ENCODE measurements at regions not wholly inside any gene's neighbourhood (a gene's known extent, or its start where the extent isn't known, plus 50 kb on each side); places are given as distances from the start of the nearest gene placed in this dataset.
"Not testable (repeated sequence)": the region's sequence is repeated elsewhere in the genome, so short reads cannot be mapped to it uniquely, and the experiment has no call there.

DNA sequence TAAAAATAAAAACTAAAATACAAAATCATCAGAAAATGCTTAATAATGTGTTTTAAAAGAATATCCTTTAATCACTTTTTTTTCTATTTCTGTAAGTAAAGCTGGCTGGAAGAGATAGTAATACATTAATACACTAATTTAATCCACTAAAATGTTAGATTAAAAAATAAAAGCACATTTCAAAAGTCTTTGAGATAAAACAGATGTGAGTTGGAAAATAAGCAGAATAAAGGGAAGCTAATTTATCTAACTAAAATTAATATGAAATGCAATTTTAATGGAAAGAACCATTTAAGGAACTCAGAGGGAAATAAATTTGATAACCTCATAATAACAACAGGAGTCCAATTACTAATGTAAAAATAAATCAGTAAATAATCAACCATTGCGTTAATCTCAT, 774.8 kb upstream of the MBL2 start:
- no peak for DNase-seq (ENCODE audit: low read depth in 4 of 4, low spot score in 2 of 4)

DNA sequence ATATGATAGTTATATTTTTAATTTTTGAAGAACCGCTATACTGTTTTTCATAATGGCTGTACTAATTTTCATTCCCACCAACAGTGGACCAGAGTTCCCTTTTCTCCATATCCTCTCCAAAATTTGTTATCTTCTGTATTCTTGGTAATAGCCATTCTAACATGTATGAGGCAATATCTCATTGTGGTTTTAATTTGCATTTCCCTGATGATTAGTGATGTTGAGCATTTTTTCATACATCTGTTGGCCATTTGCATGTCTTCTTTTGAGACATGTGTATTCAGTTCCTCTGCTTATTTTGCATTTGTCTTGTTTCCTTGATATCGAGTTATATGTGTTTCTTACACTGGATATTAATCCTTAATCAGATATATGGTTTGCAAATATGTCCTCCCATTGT, 770.8 kb upstream of the MBL2 start:
- no peak for DNase-seq (ENCODE audit: low read depth in 4 of 4, low spot score in 2 of 4)

DNA sequence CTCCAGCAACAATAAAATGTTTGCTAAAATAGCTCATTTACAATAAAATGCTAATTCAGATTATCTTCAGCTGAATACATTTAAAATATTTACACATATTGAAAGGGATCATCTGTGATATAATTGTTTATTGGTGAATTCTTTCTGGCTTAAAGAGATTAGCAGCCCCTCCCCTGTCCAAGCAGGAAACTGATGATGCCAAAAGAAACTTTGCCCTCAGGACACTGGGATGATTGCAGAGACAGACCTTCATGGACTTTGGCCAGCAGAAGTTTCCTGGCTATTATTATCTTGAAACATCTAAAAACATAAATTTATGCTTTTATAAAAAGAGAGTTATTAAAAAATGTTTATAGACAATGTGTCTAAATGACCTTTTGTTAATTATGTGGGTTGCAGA, 764.9 kb upstream of the MBL2 start:
- no peak for DNase-seq (ENCODE audit: low read depth in 4 of 4, low spot score in 2 of 4)

DNA sequence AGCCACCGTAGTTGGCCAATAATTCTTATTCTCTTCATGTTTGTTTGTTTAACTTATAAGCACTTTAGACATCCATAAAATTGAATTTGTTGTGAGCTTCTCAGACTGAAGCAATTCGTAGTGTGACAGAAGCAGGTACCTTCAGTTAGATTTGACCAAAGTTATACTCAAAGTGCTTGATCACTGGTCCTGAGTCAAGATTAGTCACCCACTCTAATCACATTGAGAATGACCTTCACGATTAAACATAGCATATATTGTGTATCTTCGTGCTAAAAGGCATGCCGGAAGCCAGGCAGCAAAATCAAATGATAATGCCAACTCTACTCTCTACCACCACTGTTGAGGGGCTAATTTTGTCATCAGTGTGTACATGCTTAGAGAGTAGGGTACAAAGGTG, 763.7 kb upstream of the MBL2 start:
- DNase-seq (ENCODE audit: low read depth in 4 of 4, low spot score in 2 of 4): no peak

DNA sequence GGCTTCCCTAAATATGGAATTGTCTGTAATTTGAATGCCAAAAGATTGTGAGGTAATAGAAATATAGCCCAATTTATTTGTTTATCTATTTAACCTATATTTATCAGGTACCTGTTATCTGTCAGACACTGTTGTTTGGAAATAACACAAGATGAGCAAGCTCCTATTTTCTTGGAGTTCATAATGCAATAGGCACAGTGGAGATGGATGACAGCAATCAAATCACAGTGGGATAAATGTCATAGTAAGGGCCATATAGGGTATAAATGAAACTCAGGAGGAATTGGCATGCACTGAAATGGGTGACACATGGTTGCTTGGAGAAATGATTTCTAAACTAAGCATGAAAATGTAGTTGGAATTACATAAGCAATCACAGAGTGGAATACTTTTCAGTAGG, 761.8 kb upstream of the MBL2 start:
- no peak for DNase-seq (ENCODE audit: low read depth in 4 of 4, low spot score in 2 of 4)

DNA sequence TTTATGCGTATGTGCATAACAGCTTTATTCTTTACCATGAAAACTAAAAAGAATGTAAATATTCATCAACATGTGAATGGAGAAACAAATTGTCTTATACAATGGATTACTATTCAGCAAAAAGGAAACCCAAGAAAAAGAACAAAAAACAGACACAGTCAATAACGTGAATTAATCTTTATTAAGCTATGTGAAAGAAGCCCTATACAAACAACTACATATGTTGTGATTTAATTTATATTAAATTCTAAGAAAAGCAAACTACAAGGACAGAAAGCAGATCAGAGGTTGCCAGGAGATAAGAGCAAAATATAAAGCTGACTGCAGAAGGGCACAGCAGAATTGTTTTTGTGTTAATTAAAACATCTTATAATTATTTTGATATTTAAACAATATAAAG, 756.4 kb upstream of the MBL2 start:
- DNase-seq (ENCODE audit: low read depth in 4 of 4, low spot score in 2 of 4): no peak

DNA sequence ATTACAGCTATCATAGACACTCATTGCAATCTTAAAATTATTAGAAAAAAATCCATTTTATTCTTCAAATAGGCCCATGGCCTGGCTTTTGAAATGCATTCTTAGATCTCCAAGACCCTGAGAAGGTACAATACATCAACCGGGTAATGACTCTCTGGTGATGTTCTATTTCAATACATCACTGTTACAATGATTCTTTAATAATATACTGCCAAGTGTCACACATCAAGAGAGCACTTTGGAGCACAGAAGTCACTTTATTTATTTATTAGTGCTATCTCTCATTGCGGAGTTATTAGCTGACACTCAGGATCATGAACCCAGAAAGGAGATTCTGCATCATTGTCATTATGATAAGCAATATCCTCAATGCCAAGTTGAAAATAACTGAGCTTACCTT, 748.5 kb upstream of the MBL2 start:
- DNase-seq (ENCODE audit: low read depth in 4 of 4, low spot score in 2 of 4): no peak

DNA sequence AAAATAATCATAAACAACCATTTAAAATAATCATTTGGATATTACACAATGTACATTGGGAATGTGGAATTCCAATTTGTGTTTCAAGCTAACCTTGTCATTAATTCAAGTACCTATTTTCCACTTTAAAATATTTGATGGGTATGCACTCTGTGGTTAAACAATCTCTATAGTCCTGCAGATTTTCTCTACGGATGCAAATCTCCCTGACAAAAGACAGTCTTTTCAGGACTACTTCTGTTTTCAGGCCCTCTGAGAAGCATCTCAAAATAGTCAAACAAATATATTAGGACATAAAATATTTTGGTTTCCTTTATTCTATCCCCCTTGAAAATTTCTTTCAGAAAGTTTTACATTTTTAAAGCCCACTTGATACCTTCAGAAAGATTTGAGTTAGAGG, 735.6 kb upstream of the MBL2 start:
- DNase-seq (ENCODE audit: low read depth in 4 of 4, low spot score in 2 of 4): no peak

DNA sequence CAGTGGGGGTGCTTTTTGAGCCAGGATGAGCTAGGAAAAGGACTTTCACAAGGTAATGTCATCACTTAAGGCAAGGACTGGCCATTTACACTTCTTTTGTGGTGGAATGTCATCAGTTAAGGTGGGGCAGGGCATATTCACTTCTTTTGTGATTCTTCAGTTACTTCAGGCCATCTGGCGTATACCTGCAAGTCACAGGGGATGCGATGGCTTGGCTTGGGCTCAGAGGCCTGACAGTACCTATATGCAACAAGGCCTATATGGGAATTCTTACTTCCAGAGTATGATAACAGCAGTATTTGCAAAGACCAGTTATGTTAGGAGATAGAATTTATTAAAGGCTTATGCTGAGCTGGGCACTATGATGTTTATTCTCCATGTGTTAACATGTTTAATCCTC, 731.9 kb upstream of the MBL2 start:
- DNase-seq (ENCODE audit: low read depth in 4 of 4, low spot score in 2 of 4): not testable (repeated sequence)

DNA sequence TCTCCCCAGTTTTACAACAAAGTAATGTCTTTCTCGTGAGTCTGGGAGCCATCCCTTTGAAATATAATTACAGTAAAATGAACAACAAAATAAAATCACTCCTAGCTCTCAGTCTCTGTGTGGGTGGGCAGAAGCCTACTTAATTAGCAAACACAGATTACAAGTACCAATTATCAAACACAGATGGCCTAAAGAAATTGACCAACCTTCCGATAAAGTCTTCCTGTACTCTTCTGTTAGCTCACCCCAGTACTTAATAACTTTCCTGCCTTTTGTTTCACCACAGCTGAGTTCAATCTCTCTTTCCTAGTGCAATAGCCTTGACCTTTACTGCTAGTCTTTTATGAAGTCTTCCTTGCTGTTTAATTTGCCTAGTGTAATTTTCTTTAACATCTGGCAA, 719.2 kb upstream of the MBL2 start:
- no peak for DNase-seq (ENCODE audit: low read depth in 4 of 4, low spot score in 2 of 4)

DNA sequence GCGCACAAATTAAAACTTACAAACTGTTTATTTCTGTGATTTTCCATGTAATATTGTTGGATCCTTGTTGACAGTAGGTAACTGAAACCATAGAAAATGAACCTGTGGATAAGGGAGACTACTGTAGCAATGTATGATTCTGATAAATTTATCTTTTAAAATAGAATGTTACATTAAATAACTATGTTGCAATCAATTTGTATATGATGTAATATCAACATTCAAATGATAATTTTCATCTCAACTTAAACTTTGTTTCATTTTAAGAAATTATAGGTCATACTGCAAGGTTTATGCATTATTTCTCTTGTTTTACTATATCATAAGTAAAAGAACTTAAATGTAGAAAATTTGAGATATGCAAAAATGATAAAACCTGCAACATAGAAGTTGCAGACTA, 718.0 kb upstream of the MBL2 start:
- DNase-seq (ENCODE audit: low read depth in 4 of 4, low spot score in 2 of 4): no peak

DNA sequence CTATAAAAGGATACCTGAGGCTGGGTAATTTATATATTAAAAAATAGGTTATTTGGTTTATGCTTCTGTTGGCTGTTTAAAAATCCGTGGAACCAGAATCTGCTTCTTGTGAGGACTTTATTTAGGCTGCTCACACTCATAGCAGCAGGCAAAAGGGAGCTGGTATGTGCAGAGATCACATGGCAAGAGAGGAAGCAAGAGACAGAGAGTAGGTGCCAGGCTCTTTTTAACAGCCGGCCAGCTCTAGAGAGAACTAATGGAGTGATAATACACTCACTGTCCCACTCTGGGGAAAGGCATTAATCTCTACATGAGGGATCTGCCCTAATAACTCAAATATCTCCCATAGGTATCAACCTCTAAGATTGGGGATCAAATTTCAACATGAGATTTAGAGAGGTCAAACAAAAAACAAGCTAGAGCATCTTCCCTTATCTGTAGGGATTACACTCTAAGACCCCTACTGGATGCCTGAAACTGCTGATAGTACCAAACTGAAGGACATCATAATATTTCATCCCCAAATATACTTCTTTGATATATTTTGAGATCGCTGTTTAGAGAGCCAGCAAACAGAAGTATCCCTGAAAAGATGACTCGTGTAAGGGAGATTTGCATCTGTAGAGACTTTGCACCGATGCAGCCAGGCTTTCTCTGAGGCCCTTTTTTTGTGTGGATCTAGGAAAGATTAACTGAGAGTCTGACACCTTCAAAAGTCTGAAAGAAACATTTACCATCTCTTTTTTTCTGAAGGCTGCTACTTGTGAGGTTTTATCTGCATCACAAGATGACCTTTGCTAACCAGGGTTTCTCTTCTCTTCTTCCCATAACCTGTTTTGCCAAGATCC, 717.0 kb upstream of the MBL2 start:
- no peak for DNase-seq (ENCODE audit: low read depth in 4 of 4, low spot score in 2 of 4)

DNA sequence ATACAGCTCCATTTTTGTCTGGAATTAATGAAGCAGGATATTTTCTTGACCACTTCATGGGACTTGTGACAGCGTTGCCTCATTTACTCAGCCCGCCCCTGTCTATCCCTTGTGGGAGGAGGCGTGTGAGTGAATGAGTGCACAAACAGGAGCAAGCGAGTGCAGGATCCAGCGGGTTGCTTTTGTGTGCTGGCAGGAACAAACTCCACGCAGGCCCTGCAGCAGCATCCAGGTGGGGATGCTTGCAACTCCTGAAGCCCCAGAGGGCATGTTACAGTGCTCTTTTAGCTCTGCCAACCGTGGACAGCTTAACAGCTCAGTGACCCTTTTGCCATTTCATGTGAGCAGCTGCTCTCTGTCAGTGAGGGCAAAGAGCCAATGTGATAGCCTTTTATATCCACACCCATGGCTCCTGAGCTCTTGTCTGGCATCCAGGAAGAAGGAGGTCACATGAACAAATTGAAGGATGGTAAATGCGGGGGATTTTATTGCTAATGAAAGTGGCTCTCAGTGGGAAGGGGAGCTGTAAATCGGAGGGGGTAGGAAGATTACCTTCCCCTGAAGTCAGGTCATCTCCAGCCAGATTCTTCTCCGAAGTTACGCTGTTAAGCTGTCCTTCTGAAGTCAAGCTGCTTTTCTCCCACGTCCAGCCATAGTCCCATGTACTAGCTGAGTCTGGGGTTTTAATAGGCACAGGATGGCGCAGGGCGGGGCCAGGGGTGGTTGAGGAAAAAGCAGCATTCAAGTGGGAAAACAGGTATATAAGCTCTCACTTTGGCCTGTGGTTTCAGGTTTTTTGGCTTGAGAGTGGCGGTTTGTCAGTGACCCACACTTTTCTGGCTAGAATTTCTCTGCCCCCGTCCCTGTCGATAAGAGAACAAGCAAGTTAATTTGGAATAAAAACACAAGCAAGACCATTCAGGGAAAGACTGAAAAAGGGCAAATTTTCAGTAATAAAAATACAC, 714.7 kb upstream of the MBL2 start:
- DNase-seq (ENCODE audit: low read depth in 4 of 4, low spot score in 2 of 4): no peak

DNA sequence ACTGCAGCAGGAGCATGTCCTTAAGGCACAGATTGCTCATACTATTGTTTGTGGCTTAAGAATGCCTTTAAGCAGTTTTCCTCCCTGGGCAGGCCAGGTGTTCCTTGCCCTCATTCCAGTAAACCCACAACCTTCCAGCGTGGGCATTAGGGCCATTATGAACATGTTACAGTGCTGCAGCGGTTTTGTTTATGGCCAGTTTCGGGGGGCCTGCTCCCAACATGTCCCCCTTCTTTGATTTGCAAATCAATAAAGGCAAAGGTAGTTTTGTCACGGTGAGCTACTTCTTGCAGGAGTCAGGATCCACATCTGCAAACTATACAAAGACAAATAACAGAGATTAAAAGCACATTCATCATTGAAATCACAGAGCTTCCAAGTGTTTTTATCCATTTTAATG, 712.8 kb upstream of the MBL2 start:
- DNase-seq (ENCODE audit: low read depth in 4 of 4, low spot score in 2 of 4): not testable (repeated sequence)

DNA sequence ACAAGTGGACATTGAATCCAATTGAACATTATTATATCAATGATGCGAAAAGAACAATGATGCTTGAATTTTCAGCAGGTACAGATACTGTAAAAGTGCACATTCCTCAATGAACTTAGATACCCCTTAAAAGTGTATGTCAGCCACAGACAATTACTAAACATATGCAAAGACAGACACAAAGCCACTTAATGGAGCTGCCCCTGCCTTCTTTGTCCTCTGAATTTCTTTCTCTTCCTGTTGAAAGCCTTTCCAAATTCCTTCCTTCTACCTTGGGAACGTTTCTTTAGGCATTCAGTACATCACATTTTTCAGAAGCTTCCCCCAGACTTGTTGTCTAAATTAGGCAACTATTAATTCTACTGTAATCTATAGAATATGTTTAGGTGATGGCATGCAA, 706.8 kb upstream of the MBL2 start:
- no peak for DNase-seq (ENCODE audit: low read depth in 4 of 4, low spot score in 2 of 4)

DNA sequence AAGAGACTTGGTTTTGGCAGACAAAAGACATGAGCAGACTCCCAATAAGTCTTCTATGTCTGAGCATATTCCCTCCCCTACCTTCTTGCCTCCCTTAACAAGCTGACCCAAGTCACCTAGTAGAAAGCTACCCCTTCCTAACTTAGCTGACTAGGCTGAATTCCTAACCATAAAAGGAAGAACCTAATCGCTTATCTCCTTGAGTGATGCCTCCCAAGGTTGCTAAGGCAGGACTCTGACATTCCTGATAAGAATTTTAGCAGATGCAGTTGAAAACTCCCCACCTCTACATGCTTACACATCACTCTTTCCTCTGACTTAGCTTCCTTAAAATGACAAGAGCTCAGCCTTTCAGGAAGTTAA, 704.7 kb upstream of the MBL2 start:
- no peak for DNase-seq (ENCODE audit: low read depth in 4 of 4, low spot score in 2 of 4)

DNA sequence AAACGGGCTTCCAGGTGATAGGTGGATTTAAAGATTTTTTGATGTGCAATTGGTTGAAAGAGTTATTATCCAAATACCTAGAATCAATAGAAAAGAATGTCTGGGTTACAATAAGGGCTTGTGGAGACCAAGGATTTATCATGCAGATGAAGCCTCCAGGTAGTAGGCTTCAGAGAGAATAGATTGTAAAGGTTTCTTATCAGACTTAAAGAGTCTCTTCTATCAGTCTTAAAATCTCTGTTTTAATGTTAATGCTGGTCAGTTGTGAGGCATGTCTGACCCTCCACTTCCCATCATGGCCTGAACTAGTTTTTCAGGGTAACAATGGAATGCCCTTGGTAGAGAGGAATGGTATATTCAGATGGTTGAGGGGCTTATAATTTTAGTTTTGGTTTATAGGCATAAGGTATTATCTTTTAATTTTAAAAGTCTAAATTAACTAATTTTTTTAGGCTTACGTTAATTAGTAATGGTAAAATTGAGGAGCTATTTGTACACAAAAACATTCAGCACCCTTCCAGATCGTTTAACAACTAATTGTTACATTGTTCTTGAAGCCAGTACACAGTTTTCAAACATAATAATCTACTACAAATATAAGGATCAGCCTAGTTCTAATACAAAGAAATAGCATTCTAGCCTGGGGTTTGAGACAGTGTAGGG, 704.2 kb upstream of the MBL2 start:
- DNase-seq (ENCODE audit: low read depth in 4 of 4, low spot score in 2 of 4): no peak

DNA sequence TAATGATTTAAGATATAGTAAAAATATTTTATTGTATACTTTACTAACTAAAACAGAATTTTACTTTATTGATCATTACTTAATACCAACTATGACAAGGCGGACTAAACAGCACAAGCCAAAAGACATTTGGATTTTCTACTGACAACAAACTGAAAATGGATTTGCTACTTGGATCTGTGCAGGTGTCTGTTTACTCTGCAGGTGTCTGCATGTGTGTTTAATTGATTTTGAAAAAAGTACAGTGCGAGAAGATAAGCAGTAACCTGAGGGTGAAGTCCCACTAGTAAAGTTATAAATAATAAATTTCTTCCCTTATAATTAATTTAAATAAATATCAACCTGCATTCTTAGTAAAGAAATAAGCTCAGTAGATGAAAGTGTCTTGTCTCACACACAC, 696.8 kb upstream of the MBL2 start:
- no peak for DNase-seq (ENCODE audit: low read depth in 4 of 4, low spot score in 2 of 4)

DNA sequence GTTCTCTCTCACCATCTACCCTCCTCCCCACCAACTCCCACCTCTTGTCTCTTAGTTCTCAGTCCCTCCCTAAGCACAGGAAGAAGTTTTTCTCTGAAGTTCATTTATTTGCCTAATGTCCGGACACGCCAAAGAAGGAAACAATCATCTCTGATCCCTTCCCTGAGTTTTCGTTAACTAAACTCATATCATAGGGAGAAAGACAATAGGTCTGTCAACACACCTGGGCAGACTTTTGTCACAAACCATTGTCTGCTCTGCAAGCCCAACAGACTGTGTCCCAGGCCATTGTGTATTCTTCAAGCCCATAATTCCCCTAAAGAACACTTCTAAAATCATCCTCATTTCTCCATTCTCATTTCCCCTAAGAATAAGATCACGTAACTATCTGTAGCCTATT, 691.0 kb upstream of the MBL2 start:
- DNase-seq (ENCODE audit: low read depth in 4 of 4, low spot score in 2 of 4): no peak

DNA sequence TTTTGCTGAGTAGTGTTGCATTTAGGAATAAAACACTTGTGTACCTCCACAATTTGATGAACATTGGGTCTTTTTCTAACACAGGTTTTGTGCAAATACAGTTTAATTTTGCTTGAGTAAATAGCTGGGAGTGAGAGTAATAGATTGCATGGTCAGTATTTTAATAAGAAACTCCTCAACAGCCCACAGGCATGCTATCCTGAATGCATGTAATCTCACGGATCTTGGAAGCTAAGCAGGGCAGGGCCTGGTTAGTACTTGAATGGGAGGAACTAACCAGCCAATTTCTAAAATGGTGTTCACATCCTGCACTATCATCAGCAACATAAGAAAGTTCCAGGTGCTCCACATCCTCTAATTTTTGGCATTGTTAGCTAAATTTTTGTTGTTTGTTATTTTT, 685.4 kb upstream of the MBL2 start:
- no peak for DNase-seq (ENCODE audit: low read depth in 4 of 4, low spot score in 2 of 4)

DNA sequence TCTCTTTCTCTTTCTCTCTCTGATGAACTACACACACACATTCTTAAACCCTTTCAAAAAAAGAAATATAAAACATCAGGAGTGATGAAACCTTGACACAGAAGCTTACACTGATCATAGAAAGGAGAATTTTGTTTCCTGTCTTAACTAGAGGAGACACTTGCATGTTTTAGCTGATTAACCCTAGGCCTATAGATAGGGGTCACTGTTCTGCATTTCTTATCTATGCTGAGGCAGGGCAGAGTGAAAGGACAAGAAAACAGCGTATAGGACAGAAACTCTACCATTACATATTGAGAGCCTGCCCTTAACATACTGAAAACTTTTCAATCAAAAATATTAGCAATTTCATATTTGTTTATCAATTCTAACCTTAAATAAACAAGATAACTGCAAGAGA, 680.6 kb upstream of the MBL2 start:
- no peak for DNase-seq (ENCODE audit: low read depth in 4 of 4, low spot score in 2 of 4)

Data from left renal cortex interstitium (tissue), 4 donors.